ENCODE measurements at regions not wholly inside any gene's neighbourhood (a gene's known extent, or its start where the extent isn't known, plus 50 kb on each side); places are given as distances from the start of the nearest gene placed in this dataset.

GRCh38 chr2:228541789-228542188 is 360.3 kb upstream of the SPHKAP start:
- H3K9me2 ChIP-seq (ENCODE audit: insufficient read depth), result no peaks in the 10 kb centered on the region
- H3K4me3 ChIP-seq, result no peak overlapping the region
- H2AFZ ChIP-seq, result 0 out of 2 replicates have a peak overlapping the region, but pooled peaks have one; percentile 16
- H3K27me3 ChIP-seq (replicated peaks; ENCODE audit: insufficient read depth), result no peaks in the 10 kb centered on the region
- H3K9ac ChIP-seq, result no peak overlapping the region
- H3F3A ChIP-seq (ENCODE audit: insufficient read depth), result peaks cover 40% of the 10 kb centered on the region
- H3K79me2 ChIP-seq (ENCODE audit: insufficient read depth), result no peaks in the 10 kb centered on the region
- H4K20me1 ChIP-seq (ENCODE audit: insufficient read depth), result no peaks in the 10 kb centered on the region
- no peak overlapping the region for H3K4me2 ChIP-seq (ENCODE audit: unreplicated experiment)
- no peaks in the 10 kb centered on the region for H3K9me3 ChIP-seq (ENCODE audit: low read depth)
- WGBS, 2 experiments (ENCODE audit: low coverage in 1 of 2, low lambda C conversion rate in 2 of 2, missing lambda C conversion rate in 2 of 2), result 38 to 46% methylated on average over 4 of the region's 4 CpGs
- in situ Hi-C loops (cut with MboI), result no loop called here
- no peaks in the 10 kb centered on the region for H3K36me3 ChIP-seq (ENCODE audit: low read depth)
- peaks cover 34% of the 10 kb centered on the region for H3K4me1 ChIP-seq (ENCODE audit: insufficient read depth)
- DNase-seq, result peak; percentile 55
- no peak for TF ChIP-seq EZH2phosphoT487 (IDR thresholded peaks at IDR 0.05; ENCODE audit: insufficient read depth, low read depth)
- no peak for TF ChIP-seq EZH2 (IDR thresholded peaks at IDR 0.05; ENCODE audit: insufficient read depth, poor library complexity, severe bottlenecking)
- no peak overlapping the region for H3K27ac ChIP-seq

- in situ Hi-C loops (cut with MboI), result no loop called here
- Histone ChIP-seq H3K79me2 (ENCODE audit: insufficient read depth) (no peaks in the 10 kb centered on the region), H3K36me3 (ENCODE audit: low read depth) (no peaks in the 10 kb centered on the region), H3K9me2 (ENCODE audit: insufficient read depth) (no peaks in the 10 kb centered on the region), H3K4me3 (no peak overlapping the region), H3K27ac (no peak overlapping the region), H4K20me1 (ENCODE audit: insufficient read depth) (no peaks in the 10 kb centered on the region), H3F3A (ENCODE audit: insufficient read depth) (peaks cover 32% of the 10 kb centered on the region), H3K4me1 (ENCODE audit: insufficient read depth) (peaks cover 30% of the 10 kb centered on the region), H3K9ac (no peak overlapping the region), H3K9me3 (ENCODE audit: low read depth) (no peaks in the 10 kb centered on the region), H3K27me3 (replicated peaks; ENCODE audit: insufficient read depth) (no peaks in the 10 kb centered on the region), H3K4me2 (ENCODE audit: unreplicated experiment) (no peak overlapping the region), H2AFZ (no peak overlapping the region)
- no peak for DNase-seq
- 96 to 99% methylated on average over 3 of the region's 3 CpGs for WGBS, 2 experiments (ENCODE audit: low coverage in 1 of 2, low lambda C conversion rate in 2 of 2, missing lambda C conversion rate in 2 of 2)
- no peak for TF ChIP-seq EZH2phosphoT487 (IDR thresholded peaks at IDR 0.05; ENCODE audit: insufficient read depth, low read depth)
- TF ChIP-seq EZH2 (IDR thresholded peaks at IDR 0.05; ENCODE audit: insufficient read depth, poor library complexity, severe bottlenecking), result no peak
These were observed 359.5 kb upstream of the SPHKAP start for GRCh38 chr2:228540976-228541375.

GRCh38 chr2:228535396-228535795 is 353.9 kb upstream of the SPHKAP start:
- no peaks in the 10 kb centered on the region for H3K4me1 ChIP-seq (ENCODE audit: insufficient read depth)
- no peak overlapping the region for H2AFZ ChIP-seq
- H3K27me3 ChIP-seq (replicated peaks; ENCODE audit: insufficient read depth), result no peaks in the 10 kb centered on the region
- H3K9me3 ChIP-seq (ENCODE audit: low read depth), result no peaks in the 10 kb centered on the region
- no peaks in the 10 kb centered on the region for H3K36me3 ChIP-seq (ENCODE audit: low read depth)
- TF ChIP-seq EZH2phosphoT487 (IDR thresholded peaks at IDR 0.05; ENCODE audit: insufficient read depth, low read depth) (no peak), EZH2 (IDR thresholded peaks at IDR 0.05; ENCODE audit: insufficient read depth, poor library complexity, severe bottlenecking) (no peak)
- no peak for DNase-seq
- H3F3A ChIP-seq (ENCODE audit: insufficient read depth), result no peaks in the 10 kb centered on the region
- no peak overlapping the region for H3K27ac ChIP-seq
- in situ Hi-C loops (cut with MboI), result no loop called here
- no peaks in the 10 kb centered on the region for H3K9me2 ChIP-seq (ENCODE audit: insufficient read depth)
- H4K20me1 ChIP-seq (ENCODE audit: insufficient read depth), result no peaks in the 10 kb centered on the region
- H3K9ac ChIP-seq, result no peak overlapping the region
- no peaks in the 10 kb centered on the region for H3K79me2 ChIP-seq (ENCODE audit: insufficient read depth)
- no peak overlapping the region for H3K4me3 ChIP-seq
- no peak overlapping the region for H3K4me2 ChIP-seq (ENCODE audit: unreplicated experiment)

GRCh38 chr2:228533156-228533555 is 351.7 kb upstream of the SPHKAP start:
- WGBS, 2 experiments (ENCODE audit: low coverage in 1 of 2, low lambda C conversion rate in 2 of 2, missing lambda C conversion rate in 2 of 2), result 17 to 23% methylated on average over 1 of the region's 1 CpG
- Histone ChIP-seq H3F3A (ENCODE audit: insufficient read depth) (no peaks in the 10 kb centered on the region), H3K4me3 (no peak overlapping the region), H3K79me2 (ENCODE audit: insufficient read depth) (no peaks in the 10 kb centered on the region), H3K9me3 (ENCODE audit: low read depth) (no peaks in the 10 kb centered on the region), H2AFZ (no peak overlapping the region), H3K4me2 (ENCODE audit: unreplicated experiment) (no peak overlapping the region), H3K27ac (no peak overlapping the region), H3K36me3 (ENCODE audit: low read depth) (no peaks in the 10 kb centered on the region), H3K9me2 (ENCODE audit: insufficient read depth) (no peaks in the 10 kb centered on the region), H3K4me1 (ENCODE audit: insufficient read depth) (no peaks in the 10 kb centered on the region), H3K9ac (no peak overlapping the region), H3K27me3 (replicated peaks; ENCODE audit: insufficient read depth) (no peaks in the 10 kb centered on the region), H4K20me1 (ENCODE audit: insufficient read depth) (no peaks in the 10 kb centered on the region)
- DNase-seq, result no peak
- TF ChIP-seq EZH2 (IDR thresholded peaks at IDR 0.05; ENCODE audit: insufficient read depth, poor library complexity, severe bottlenecking) (no peak), EZH2phosphoT487 (IDR thresholded peaks at IDR 0.05; ENCODE audit: insufficient read depth, low read depth) (no peak)
- in situ Hi-C loops (cut with MboI), result no loop called here

- no peaks in the 10 kb centered on the region for H3K27me3 ChIP-seq (replicated peaks; ENCODE audit: insufficient read depth)
- H4K20me1 ChIP-seq (ENCODE audit: insufficient read depth), result no peaks in the 10 kb centered on the region
- H3K36me3 ChIP-seq (ENCODE audit: low read depth), result no peaks in the 10 kb centered on the region
- no peaks in the 10 kb centered on the region for H3K4me1 ChIP-seq (ENCODE audit: insufficient read depth)
- H3K4me3 ChIP-seq, result no peak overlapping the region
- no peak overlapping the region for H3K9ac ChIP-seq
- no peaks in the 10 kb centered on the region for H3K79me2 ChIP-seq (ENCODE audit: insufficient read depth)
- in situ Hi-C loops (cut with MboI), result no loop called here
- WGBS, 2 experiments (ENCODE audit: low coverage in 1 of 2, low lambda C conversion rate in 2 of 2, missing lambda C conversion rate in 2 of 2), result 89 to 93% methylated on average over 1 of the region's 1 CpG
- no peak for TF ChIP-seq EZH2phosphoT487 (IDR thresholded peaks at IDR 0.05; ENCODE audit: insufficient read depth, low read depth)
- TF ChIP-seq EZH2 (IDR thresholded peaks at IDR 0.05; ENCODE audit: insufficient read depth, poor library complexity, severe bottlenecking), result no peak
- H3K9me3 ChIP-seq (ENCODE audit: low read depth), result no peaks in the 10 kb centered on the region
- H3F3A ChIP-seq (ENCODE audit: insufficient read depth), result no peaks in the 10 kb centered on the region
- H3K4me2 ChIP-seq (ENCODE audit: unreplicated experiment), result no peak overlapping the region
- no peak overlapping the region for H2AFZ ChIP-seq
- no peak for DNase-seq
- no peak overlapping the region for H3K27ac ChIP-seq
- no peaks in the 10 kb centered on the region for H3K9me2 ChIP-seq (ENCODE audit: insufficient read depth)
These were observed 350.7 kb upstream of the SPHKAP start for GRCh38 chr2:228532233-228532632.
